Psoas muscle (tissue), 7 donors: ENCODE measurements at regions not wholly inside any gene's neighbourhood (a gene's known extent, or its start where the extent isn't known, plus 50 kb on each side); places are given as distances from the start of the nearest gene placed in this dataset.

Source experiments
- ATAC-seq, 4 donors: fragments of 200-7000 bp; cut with Tn5 transposase; one replicate each; pipeline ENCODE4 v1.9.1; 2020; ENCODE audit warnings: moderate library complexity in 3 of 4, mild to moderate bottlenecking in 2 of 4
- DNase-seq, 2 donors: peaks; one replicate each; pipeline ENCODE4 v3.0.0-alpha.2; 2020
- H3K27ac ChIP-seq: fragments of 200-600 bp; one replicate; pipeline ENCODE4 v1.8.0; 2022
- H3K27me3 ChIP-seq, 3 donors: fragments of 200-600 bp in 1 of 3; one replicate each; pipeline versions ENCODE4 v1.6.1 to v1.8.0; 2013 to 2022; ENCODE audit warnings: low read length in 2 of 3, mild to moderate bottlenecking in 2 of 3, moderate library complexity in 1 of 3; ENCODE audit not compliant: insufficient read depth in 3 of 3
- H3K36me3 ChIP-seq, 2 donors: fragments of 200-600 bp in 1 of 2; one replicate each; pipeline versions ENCODE4 v1.6.1 to v1.8.0; 2013 to 2022; ENCODE audit warnings: low read depth in 1 of 2, mild to moderate bottlenecking in 1 of 2, moderate library complexity in 1 of 2; ENCODE audit not compliant: insufficient read depth in 1 of 2
- H3K4me1 ChIP-seq: fragments of 200-600 bp; one replicate; pipeline ENCODE4 v1.8.0; 2022
- H3K4me3 ChIP-seq: fragments of 200-600 bp; one replicate; pipeline ENCODE4 v1.8.0; 2022; ENCODE audit warnings: mild to moderate bottlenecking
- H3K9me3 ChIP-seq: fragments of 200-600 bp; one replicate; pipeline ENCODE4 v1.8.0; 2022
- CTCF ChIP-seq: fragments of 200-600 bp; IDR thresholded peaks from one replicate; pipeline ENCODE4 v1.8.0; 2022; ENCODE audit warnings: antibody characterized with exemption
- WGBS, 3 donors: extraction: QIAGEN DNeasy Blood & Tissue Kit; methylation state at CpG; one replicate each; pipeline versions ENCODE4 v1.1.6 to v1.1.7; 2013; 5-methylcytosine and 5-hydroxymethylcytosine counted together
- intact Hi-C, 2 donors: fragments of 100-400 bp; cut with DNase I; formaldehyde crosslinking; loops; one replicate each; pipeline versions ENCODE4 v1.11.0 to v1.14.2; 2022
- donor health status: healthy with polysubstance abuse.
- donor health status: DM: no; HTN: no; CAD: no; lungs with moderate emphysema.
- donor health status: Bipolar disorder and iron deficiency.
- donor health status: healthy.
- donor health status: DM: yes; HTN: yes; CAD: no.
- donor health status: DM: no; HTN: no; CAD: no.
- donor health status: DM: yes; HTN: yes; CAD: no.

- no peak for ATAC-seq
- H3K27ac ChIP-seq = peak overlapping the region; percentile 74
- intact Hi-C loops = no loop called here
Measured at GRCh38 chr15:67917636-67918035, 77.8 kb upstream of the RNU6-1 start.

GRCh38 chr15:67918205-67918861 is 78.5 kb upstream of the RNU6-1 start:
- H3K4me1 ChIP-seq = peaks cover 19% of the 10 kb centered on the region
- WGBS, 3 donors = 88 to 92% (median 89%) methylated on average over 10 of the region's 10 CpGs
- no peak overlapping the region for H3K27ac ChIP-seq
- ATAC-seq (no peak), DNase-seq (no peak)
- intact Hi-C loops = no loop called here
- no peaks in the 10 kb centered on the region for H3K27me3 ChIP-seq
- no peak overlapping the region for H3K4me3 ChIP-seq
- H3K9me3 ChIP-seq = no peaks in the 10 kb centered on the region
- no peak for TF ChIP-seq CTCF
- H3K36me3 ChIP-seq = no peaks in the 10 kb centered on the region

More at GRCh38 chr15:67917636-67918035, 77.8 kb upstream of the RNU6-1 start:
- H3K9me3 ChIP-seq = no peaks in the 10 kb centered on the region
- no peak for TF ChIP-seq CTCF
- H3K4me3 ChIP-seq = no peak overlapping the region
- no peaks in the 10 kb centered on the region for H3K27me3 ChIP-seq
- H3K36me3 ChIP-seq = no peaks in the 10 kb centered on the region
- WGBS, 3 donors = 96 to 100% (median 100%) methylated on average over 1 of the region's 1 CpG
- peaks cover 19% of the 10 kb centered on the region for H3K4me1 ChIP-seq
- DNase-seq = no peak

GRCh38 chr15:67920524-67921240 is 80.8 kb upstream of the RNU6-1 start:
- no peaks in the 10 kb centered on the region for H3K36me3 ChIP-seq
- WGBS, 3 donors = 92 to 94% (median 93%) methylated on average over 6 of the region's 6 CpGs
- intact Hi-C loops = no loop called here
- ATAC-seq (no peak), DNase-seq (no peak)
- no peak overlapping the region for H3K27ac ChIP-seq
- H3K9me3 ChIP-seq = no peaks in the 10 kb centered on the region
- H3K4me1 ChIP-seq = peaks cover 8% of the 10 kb centered on the region
- H3K4me3 ChIP-seq = no peak overlapping the region
- no peaks in the 10 kb centered on the region for H3K27me3 ChIP-seq
- no peak for TF ChIP-seq CTCF

- no peak for ATAC-seq
- Histone ChIP-seq H3K36me3 (no peaks in the 10 kb centered on the region), H3K27ac (no peak overlapping the region), H3K4me3 (no peak overlapping the region), H3K27me3 (no peaks in the 10 kb centered on the region), H3K4me1 (peaks cover 5% of the 10 kb centered on the region), H3K9me3 (no peaks in the 10 kb centered on the region)
- no peak for TF ChIP-seq CTCF
- DNase-seq = no peak
- WGBS, 3 donors = 87 to 93% (median 90%) methylated on average over 7 of the region's 7 CpGs
- intact Hi-C loops = no loop called here
Measured at GRCh38 chr15:67922106-67922675, 82.3 kb upstream of the RNU6-1 start.
